PC-9 (cell line): ENCODE measurements at regions not wholly inside any gene's neighbourhood (a gene's known extent, or its start where the extent isn't known, plus 50 kb on each side); places are given as distances from the start of the nearest gene placed in this dataset.

Source experiments
- CTCF ChIP-seq: fragments of 200-600 bp; sonication (generic); conservative IDR thresholded peaks from 2 replicates; pipeline ENCODE4 v1.6.1; 2017; ENCODE audit warnings: mixed run types, antibody characterized with exemption, mild to moderate bottlenecking, moderate library complexity
- EZH2 ChIP-seq: fragments of 200-600 bp; sonication (generic); IDR thresholded peaks from 2 replicates; pipeline ENCODE4 v1.8.0; 2017; ENCODE audit warnings: antibody characterized with exemption, low read depth

DNA sequence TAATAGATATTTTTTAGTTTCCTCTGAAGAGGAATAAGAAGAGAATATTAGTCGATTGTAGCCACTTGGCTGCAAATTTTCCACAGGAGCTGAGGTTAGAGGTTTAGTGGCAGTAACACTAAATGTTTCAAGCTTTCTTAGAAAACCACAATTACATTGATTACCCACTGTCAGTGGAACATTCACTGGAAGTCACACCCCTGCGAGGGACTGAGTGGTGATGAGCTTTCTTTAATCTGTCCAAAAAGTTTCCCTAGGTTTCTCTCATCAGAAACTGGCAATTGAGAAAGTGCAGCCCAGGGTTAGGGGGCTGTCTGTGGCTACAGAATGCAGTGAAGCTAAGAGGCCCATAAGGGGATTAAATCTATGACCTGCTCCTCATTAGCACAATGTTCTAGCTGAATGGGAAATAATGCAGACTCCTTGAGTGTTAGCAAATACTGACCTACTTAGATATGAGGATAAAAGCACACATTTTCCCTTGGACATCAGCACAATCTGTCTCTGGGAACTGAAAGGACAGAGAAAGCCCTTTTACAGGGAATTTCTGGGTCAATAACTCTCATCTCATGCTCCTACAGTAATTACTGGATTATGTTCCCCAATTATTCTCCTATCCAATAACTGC lies 189.5 kb downstream of the FAM76B start:
- TF ChIP-seq CTCF, result no peak
- no peak for TF ChIP-seq EZH2
